DMS153 treated with DMSO at 0.1 percent for 48 hours (cell line): ENCODE measurements at regions not wholly inside any gene's neighbourhood (a gene's known extent, or its start where the extent isn't known, plus 50 kb on each side); places are given as distances from the start of the nearest gene placed in this dataset.

ENCODE experiments used
- DNase-seq: peaks from one replicate; lab custom pipeline; 2025; ENCODE audit not compliant: unreplicated experiment; lab: John Stamatoyannopoulos, UW

GRCh38 chr5:73231246-73231778 is 58.3 kb downstream of the TMEM174 start:
- DNase-seq = no peak

- DNase-seq = no peak
These were observed 57.6 kb downstream of the TMEM174 start for GRCh38 chr5:73230264-73231245.

- DNase-seq = no peak
These were observed 56.3 kb downstream of the TMEM174 start for GRCh38 chr5:73229271-73229670.

GRCh38 chr5:73228052-73228451 is 55.1 kb downstream of the TMEM174 start:
- no peak for DNase-seq
